HG03280 (cell line): ENCODE measurements at regions not wholly inside any gene's neighbourhood (a gene's known extent, or its start where the extent isn't known, plus 50 kb on each side); places are given as distances from the start of the nearest gene placed in this dataset.
A peak's percentile ranks its signal among the peaks of the same experiment; 100 is the strongest.

Source experiments
- ATAC-seq: cut with Tn5 transposase; IDR thresholded peaks from one replicate; pipeline ENCODE4 v1.9.1; 2021; ENCODE audit warnings: mild to moderate bottlenecking, moderate library complexity; ENCODE audit not compliant: unreplicated experiment

- no peak for ATAC-seq
Observed at GRCh38 chr1:58154256-58154655, 392.3 kb downstream of the OMA1 start.

DNA sequence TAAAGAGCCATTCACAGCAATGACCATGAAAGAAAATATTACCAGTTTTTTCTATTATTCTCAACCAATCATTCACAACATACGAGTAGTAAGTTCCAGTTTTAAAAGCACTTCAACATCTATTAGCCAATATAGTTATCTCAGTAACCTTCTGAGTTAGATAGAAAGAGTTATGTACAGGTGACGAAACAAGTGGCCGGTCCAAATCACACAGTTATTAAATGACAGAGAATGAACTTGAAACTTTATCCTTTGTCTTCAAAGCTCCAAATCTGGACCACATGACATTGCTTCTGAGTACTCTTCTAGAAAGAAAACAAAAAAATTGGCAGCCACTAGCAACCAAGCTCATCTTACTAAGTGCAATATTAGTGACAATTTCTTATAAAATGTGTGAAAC lies 393.8 kb downstream of the OMA1 start:
- ATAC-seq: no peak

DNA sequence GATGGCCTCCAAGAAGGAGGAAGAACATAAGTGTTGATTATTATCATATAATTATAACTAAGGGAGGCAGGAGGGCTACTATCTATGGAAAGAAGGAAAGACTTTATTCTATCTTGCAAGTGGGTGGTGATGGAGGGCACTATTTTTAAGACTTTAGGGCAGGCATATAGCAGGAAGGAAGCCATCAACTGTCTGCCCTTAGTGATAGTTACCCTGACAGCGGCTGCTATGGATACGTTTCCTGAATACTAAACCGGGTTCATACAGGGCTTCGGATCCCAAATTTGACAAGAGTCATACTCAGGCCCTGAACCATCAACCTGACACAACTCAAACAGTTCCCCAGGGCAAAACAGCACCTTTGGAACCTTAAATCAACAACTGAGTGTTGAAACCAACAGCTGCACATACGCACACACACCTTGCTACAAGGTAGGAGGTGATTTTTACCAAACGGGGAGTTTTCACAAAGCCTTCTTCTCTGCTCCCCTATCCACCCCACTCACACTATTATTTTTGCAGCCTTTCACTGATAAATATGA lies 397.2 kb downstream of the OMA1 start:
- no peak for ATAC-seq

GRCh38 chr1:58144698-58145270 lies 401.7 kb downstream of the OMA1 start:
- no peak for ATAC-seq

GRCh38 chr1:58143972-58144697 lies 402.4 kb downstream of the OMA1 start:
- ATAC-seq: no peak

- no peak for ATAC-seq
Observed at GRCh38 chr1:58136387-58136786, 410.1 kb downstream of the OMA1 start.

GRCh38 chr1:58135821-58136321 lies 410.7 kb downstream of the OMA1 start:
- ATAC-seq: no peak

- no peak for ATAC-seq
Observed at GRCh38 chr1:58133562-58133961, 413.0 kb downstream of the OMA1 start.

DNA sequence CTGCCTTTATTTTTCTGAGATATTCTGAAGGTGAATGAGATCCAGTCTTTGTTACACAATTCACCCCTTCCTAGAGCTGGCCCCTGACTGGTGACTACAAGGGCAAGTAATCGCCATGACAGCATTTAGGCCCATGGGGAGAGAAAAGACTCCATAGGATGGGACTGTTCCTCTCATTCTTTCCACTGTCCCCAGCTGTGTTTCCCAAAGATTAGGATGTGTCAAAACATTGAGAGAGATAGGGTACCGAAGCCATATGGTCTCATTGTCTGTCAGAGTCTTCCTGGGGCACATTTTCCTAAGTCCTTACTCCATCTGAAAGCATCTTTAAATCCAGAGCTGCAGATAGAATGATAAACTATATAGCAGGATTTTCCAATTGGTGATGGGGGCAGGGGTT lies 423.5 kb downstream of the OMA1 start:
- ATAC-seq: no peak

GRCh38 chr1:58119971-58120370 lies 426.6 kb downstream of the OMA1 start:
- no peak for ATAC-seq

GRCh38 chr1:58116284-58116683 lies 430.2 kb downstream of the OMA1 start:
- no peak for ATAC-seq

GRCh38 chr1:58109646-58110200 lies 436.8 kb downstream of the OMA1 start:
- ATAC-seq: no peak

DNA sequence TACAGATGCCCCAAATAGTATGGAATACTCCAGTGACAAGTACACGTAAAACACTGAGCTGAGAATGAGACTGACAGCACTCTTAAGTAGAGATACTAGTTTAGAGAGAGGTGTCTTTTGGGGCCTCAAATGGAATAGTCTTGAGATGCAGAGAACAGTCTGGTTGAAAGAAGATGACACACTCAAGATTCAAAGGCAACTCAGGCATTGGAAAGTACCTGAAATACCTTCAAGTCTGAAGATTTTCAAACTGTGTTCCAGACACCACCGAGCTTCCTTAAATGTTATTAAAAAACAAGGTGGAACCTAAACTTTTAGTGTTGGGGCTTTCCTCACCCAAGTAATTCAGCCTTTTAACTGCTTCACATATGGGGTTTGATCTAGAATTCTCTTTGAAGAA lies 437.7 kb downstream of the OMA1 start:
- ATAC-seq: no peak

GRCh38 chr1:58107943-58108342 lies 438.6 kb downstream of the OMA1 start:
- ATAC-seq: no peak

- peak; percentile 57 for ATAC-seq
Observed at GRCh38 chr1:58104960-58105359, 441.6 kb downstream of the OMA1 start.

GRCh38 chr1:58096714-58097113 lies 449.8 kb downstream of the OMA1 start:
- no peak for ATAC-seq

GRCh38 chr1:58095183-58095582 lies 451.3 kb downstream of the OMA1 start:
- no peak for ATAC-seq

DNA sequence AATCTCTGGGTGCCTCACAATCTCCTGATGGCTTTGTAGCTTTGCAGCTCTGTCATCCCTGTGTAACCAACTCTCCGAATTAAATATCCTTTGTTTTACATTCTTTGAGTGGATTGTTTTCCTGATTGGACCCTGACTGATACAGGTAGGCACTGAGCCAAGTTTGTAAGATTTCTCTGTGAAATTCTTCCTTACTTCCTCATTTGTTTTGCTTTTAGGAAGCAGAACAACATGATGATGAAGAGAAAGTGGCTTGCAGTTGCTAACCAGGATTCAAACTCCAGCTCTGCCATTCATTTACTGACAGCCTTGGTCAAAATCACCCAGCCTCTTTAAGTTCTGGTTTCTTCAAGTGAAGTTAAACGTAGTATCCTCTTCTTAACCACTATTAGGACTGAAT lies 452.3 kb downstream of the OMA1 start:
- ATAC-seq: no peak

DNA sequence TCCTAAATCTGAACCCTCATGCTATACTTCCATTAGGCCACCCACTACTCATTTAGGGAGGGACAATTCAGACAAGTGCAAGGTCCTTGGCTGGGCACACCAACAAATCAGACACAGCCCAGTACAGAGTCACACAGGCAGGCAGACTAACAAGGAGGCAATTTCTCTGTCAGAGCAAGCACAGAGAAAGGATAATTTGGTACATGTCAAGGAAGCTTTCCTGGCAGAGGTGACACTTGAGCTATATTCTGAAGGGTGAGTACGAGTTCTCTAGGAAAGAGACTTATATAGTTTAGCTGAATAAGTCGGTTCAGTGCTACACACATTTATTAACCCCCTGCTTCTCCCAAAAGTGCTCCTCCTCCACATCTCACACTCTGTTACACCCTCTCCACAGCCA lies 455.9 kb downstream of the OMA1 start:
- no peak for ATAC-seq

DNA sequence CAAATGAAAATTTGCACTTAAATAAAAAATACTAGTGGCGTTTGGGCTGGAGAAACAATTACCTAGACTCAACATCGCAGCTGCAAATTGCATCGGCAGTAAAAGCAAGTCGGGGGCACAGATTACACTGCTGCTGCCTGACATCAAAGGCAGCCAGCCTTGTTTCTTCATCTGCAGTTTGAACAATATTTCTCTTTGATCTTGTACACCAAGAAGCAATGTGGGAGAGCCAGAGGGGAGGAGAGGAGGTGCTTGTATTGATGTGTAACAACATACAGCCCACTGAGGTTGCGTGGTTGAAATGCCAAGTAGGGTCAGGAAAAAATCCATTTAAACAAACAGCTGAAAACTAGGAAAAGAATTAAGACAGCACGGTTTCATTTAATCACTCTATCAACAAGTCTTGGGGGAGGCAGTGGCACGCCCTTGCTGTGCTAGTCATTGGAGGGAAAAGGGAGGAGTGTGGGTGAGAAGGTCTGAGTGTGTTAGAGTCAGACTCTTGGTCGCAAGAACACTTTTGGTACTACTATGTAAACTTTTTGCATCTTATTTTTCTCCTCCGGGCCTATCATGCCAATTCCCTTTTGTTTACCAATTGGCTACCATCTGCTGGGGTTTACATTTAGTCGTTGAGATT lies 456.5 kb downstream of the OMA1 start:
- ATAC-seq: no peak

- ATAC-seq: no peak
Observed at GRCh38 chr1:58084266-58084665, 462.3 kb downstream of the OMA1 start.

DNA sequence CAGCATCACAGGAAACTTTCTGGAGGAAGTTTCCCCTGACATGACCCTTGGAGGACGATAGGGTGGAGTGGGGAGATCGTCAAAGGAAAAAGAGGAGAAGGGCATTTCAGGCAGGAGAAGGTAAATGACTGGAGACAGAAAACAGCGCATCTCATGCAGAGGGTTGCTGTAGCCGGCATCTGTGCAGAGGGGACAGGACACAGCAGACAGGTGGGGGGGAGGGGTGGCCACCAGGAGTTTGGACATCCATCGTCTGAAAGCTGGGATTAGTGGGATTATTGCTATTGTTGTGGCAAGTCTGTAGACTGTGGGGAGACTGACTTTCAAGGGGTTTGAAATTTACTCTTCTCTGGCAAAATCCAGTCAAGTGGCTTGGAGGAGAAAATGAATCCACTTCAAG lies 463.9 kb downstream of the OMA1 start:
- ATAC-seq: no peak
